ENCODE measurements at regions not wholly inside any gene's neighbourhood (a gene's known extent, or its start where the extent isn't known, plus 50 kb on each side); places are given as distances from the start of the nearest gene placed in this dataset.

- no peak for DNase-seq (ENCODE audit: low spot score)
These were observed 97.1 kb upstream of the GRIK2 start for GRCh38 chr6:101296169-101296960.

GRCh38 chr6:101302593-101302992, 90.9 kb upstream of the GRIK2 start:
- DNase-seq (ENCODE audit: low spot score): no peak

GRCh38 chr6:101303495-101303894, 90.0 kb upstream of the GRIK2 start:
- no peak for DNase-seq (ENCODE audit: low spot score)

GRCh38 chr6:101312652-101313051, 80.9 kb upstream of the GRIK2 start:
- DNase-seq (ENCODE audit: low spot score): no peak

- DNase-seq (ENCODE audit: low spot score): no peak
These were observed 70.6 kb upstream of the GRIK2 start for GRCh38 chr6:101322921-101323320.

GRCh38 chr6:101326411-101326810, 67.1 kb upstream of the GRIK2 start:
- no peak for DNase-seq (ENCODE audit: low spot score)

GRCh38 chr6:101341926-101342325, 51.6 kb upstream of the GRIK2 start:
- DNase-seq (ENCODE audit: low spot score): no peak

All from HuH-7 (cell line).